Caco-2 (cell line): ENCODE measurements at regions not wholly inside any gene's neighbourhood (a gene's known extent, or its start where the extent isn't known, plus 50 kb on each side); places are given as distances from the start of the nearest gene placed in this dataset.
"Not testable (repeated sequence)": the region's sequence is repeated elsewhere in the genome, so short reads cannot be mapped to it uniquely, and the experiment has no call there.

ENCODE experiments used
- BruUV-seq: library from RNA; stranded (reverse); fragments of 400-500 nt; replicated peaks from 2 replicates; lab custom pipeline; 2021; lab: Mats Ljungman, UMichigan
- CTCF ChIA-PET: fragments of 300-600 bp; sonication (Branson Sonifier 250); formaldehyde crosslinking; loops from one replicate; lab custom pipeline; 2022; ENCODE audit warnings: antibody characterized with exemption; lab: Charles Lee
- POLR2A ChIA-PET: fragments of 300-600 bp; sonication (Branson Sonifier 250); formaldehyde crosslinking; loops from one replicate; lab custom pipeline; 2022; ENCODE audit warnings: antibody characterized with exemption; lab: Charles Lee
- DNase-seq, 2 experiments: peaks; one replicate each; pipeline versions ENCODE4 v3.0.0 to v3.0.0-alpha.2; 2020 to 2022
- H3K27me3 ChIP-seq: replicated peaks from 2 replicates; pipeline ENCODE4 v1.6.0; 2011; ENCODE audit warnings: low read length; ENCODE audit not compliant: control insufficient read depth, insufficient read depth
- H3K36me3 ChIP-seq: 2 replicates; pipeline ENCODE4 v1.5.1; 2011; ENCODE audit warnings: low read length; ENCODE audit not compliant: control insufficient read depth, insufficient read depth
- H3K4me1 ChIP-seq: fragments of 250-450 bp; sonication (Bioruptor Pico); 2 replicates; pipeline ENCODE4 v1.5.1; 2020; ENCODE audit warnings: mild to moderate bottlenecking
- H3K4me3 ChIP-seq: 2 replicates; pipeline ENCODE4 v1.5.1; 2011; ENCODE audit warnings: low read depth, mild to moderate bottlenecking, control low read depth, low read length
- H3K9me3 ChIP-seq: fragments of 250-450 bp; sonication (Bioruptor Pico); 2 replicates; pipeline ENCODE4 v1.5.1; 2020; ENCODE audit warnings: mild to moderate bottlenecking, moderate library complexity
- H3K27ac Mint-ChIP-seq: one replicate; pipeline ENCODE4 v1.8.0; 2022; ENCODE audit warnings: mixed read lengths; ENCODE audit not compliant: unreplicated experiment
- H3K27me3 Mint-ChIP-seq: one replicate; pipeline ENCODE4 v1.8.0; 2022; ENCODE audit warnings: mixed read lengths; ENCODE audit not compliant: insufficient read depth, unreplicated experiment
- H3K36me3 Mint-ChIP-seq: one replicate; pipeline ENCODE4 v1.8.0; 2022; ENCODE audit warnings: mild to moderate bottlenecking, mixed read lengths; ENCODE audit not compliant: insufficient read depth, unreplicated experiment
- H3K4me1 Mint-ChIP-seq: one replicate; pipeline ENCODE4 v1.8.0; 2022; ENCODE audit warnings: low read depth, mixed read lengths; ENCODE audit not compliant: unreplicated experiment
- H3K4me3 Mint-ChIP-seq: one replicate; pipeline ENCODE4 v1.8.0; 2022; ENCODE audit warnings: mild to moderate bottlenecking, moderate library complexity, mixed read lengths; ENCODE audit not compliant: unreplicated experiment
- H3K9me3 Mint-ChIP-seq: one replicate; pipeline ENCODE4 v1.8.0; 2022; ENCODE audit warnings: mixed read lengths; ENCODE audit not compliant: unreplicated experiment
- CTCF ChIP-seq, 2 experiments: fragments of 200-600 bp in 1 of 2; IDR thresholded peaks; 1 replicate in 1 of 2; 2 replicates in 1 of 2; pipeline versions ENCODE4 v1.5.1 to v1.8.0; 2011 to 2022; ENCODE audit warnings: antibody characterized with exemption in 1 of 2, control low read depth in 1 of 2, inconsistent platforms in 1 of 2, low read depth in 1 of 2, low read length in 1 of 2, mild to moderate bottlenecking in 1 of 2, moderate library complexity in 1 of 2; ENCODE audit not compliant: insufficient read depth in 1 of 2, severe bottlenecking in 1 of 2, unreplicated experiment in 1 of 2
- intact Hi-C: fragments of 100-400 bp; cut with micrococcal nuclease; formaldehyde crosslinking; loops from one replicate; pipeline ENCODE4 v1.10.0; 2022; ENCODE audit not compliant: unreplicated experiment

GRCh38 chr2:13667415-13667757 is 950.6 kb downstream of the TRIB2 start:
- no peak overlapping the region for H3K4me3 Mint-ChIP-seq
- ChIA-PET POLR2A (no interaction called here), CTCF (no interaction called here)
- Histone ChIP-seq H3K9me3 (no peaks in the 10 kb centered on the region), H3K4me1 (no peaks in the 10 kb centered on the region), H3K27me3 (no peaks in the 10 kb centered on the region), H3K36me3 (no peaks in the 10 kb centered on the region), H3K4me3 (no peak overlapping the region)
- no peak for TF ChIP-seq CTCF (IDR thresholded peaks at IDR 0.05; ENCODE audit: insufficient read depth in 1 of 2, low read depth in 1 of 2, low read length in 1 of 2, severe bottlenecking in 1 of 2, unreplicated experiment in 1 of 2)
- no peak for DNase-seq
- no peak overlapping the region for H3K27ac Mint-ChIP-seq
- no peaks in the 10 kb centered on the region for H3K9me3 Mint-ChIP-seq
- H3K27me3 Mint-ChIP-seq, result no peaks in the 10 kb centered on the region
- intact Hi-C loops, result no loop called here
- H3K36me3 Mint-ChIP-seq, result no peaks in the 10 kb centered on the region
- no peaks in the 10 kb centered on the region for H3K4me1 Mint-ChIP-seq
- no TSS peak for BruUV-seq

GRCh38 chr2:13669607-13670006 is 952.9 kb downstream of the TRIB2 start:
- H3K36me3 ChIP-seq, result no peaks in the 10 kb centered on the region
- Mint-ChIP-seq H3K27ac (no peak overlapping the region), H3K4me3 (no peak overlapping the region), H3K27me3 (no peaks in the 10 kb centered on the region), H3K4me1 (no peaks in the 10 kb centered on the region), H3K36me3 (no peaks in the 10 kb centered on the region), H3K9me3 (no peaks in the 10 kb centered on the region)
- H3K4me1 ChIP-seq, result no peaks in the 10 kb centered on the region
- no peak overlapping the region for H3K4me3 ChIP-seq
- BruUV-seq, result no TSS peak
- DNase-seq, result no peak
- no peaks in the 10 kb centered on the region for H3K27me3 ChIP-seq
- intact Hi-C loops, result no loop called here
- ChIA-PET CTCF (no interaction called here), POLR2A (no interaction called here)
- TF ChIP-seq CTCF (IDR thresholded peaks at IDR 0.05; ENCODE audit: insufficient read depth in 1 of 2, low read depth in 1 of 2, low read length in 1 of 2, severe bottlenecking in 1 of 2, unreplicated experiment in 1 of 2), result no peak
- H3K9me3 ChIP-seq, result no peaks in the 10 kb centered on the region

GRCh38 chr2:13673821-13674220 is 957.1 kb downstream of the TRIB2 start:
- H3K27ac Mint-ChIP-seq, BruUV-seq, H3K9me3 ChIP-seq, CTCF ChIA-PET, POLR2A ChIA-PET, H3K36me3 ChIP-seq, H3K4me1 Mint-ChIP-seq, H3K4me1 ChIP-seq, H3K36me3 Mint-ChIP-seq, DNase-seq, H3K27me3 ChIP-seq, H3K27me3 Mint-ChIP-seq, intact Hi-C loops, H3K4me3 ChIP-seq, H3K4me3 Mint-ChIP-seq: not testable (repeated sequence)
- peaks cover 11% of the 10 kb centered on the region for H3K9me3 Mint-ChIP-seq

- no peaks in the 10 kb centered on the region for H3K27me3 Mint-ChIP-seq
- no peaks in the 10 kb centered on the region for H3K4me1 Mint-ChIP-seq
These were observed 956.2 kb upstream of the LRATD1 start for GRCh38 chr2:13676269-13676668.

More at GRCh38 chr2:13676269-13676668, 956.2 kb upstream of the LRATD1 start:
- no peaks in the 10 kb centered on the region for H3K27me3 ChIP-seq
- no peaks in the 10 kb centered on the region for H3K36me3 Mint-ChIP-seq
- POLR2A ChIA-PET, result no interaction called here
- no peak overlapping the region for H3K27ac Mint-ChIP-seq
- CTCF ChIA-PET, result no interaction called here
- no peaks in the 10 kb centered on the region for H3K36me3 ChIP-seq
- BruUV-seq, result no TSS peak
- H3K9me3 Mint-ChIP-seq, result peaks cover 11% of the 10 kb centered on the region
- no peak for TF ChIP-seq CTCF (IDR thresholded peaks at IDR 0.05; ENCODE audit: insufficient read depth in 1 of 2, low read depth in 1 of 2, low read length in 1 of 2, severe bottlenecking in 1 of 2, unreplicated experiment in 1 of 2)
- intact Hi-C loops, result no loop called here
- DNase-seq, result no peak
- H3K9me3 ChIP-seq, result no peaks in the 10 kb centered on the region
- H3K4me3 ChIP-seq, result no peak overlapping the region
- no peaks in the 10 kb centered on the region for H3K4me1 ChIP-seq
- no peak overlapping the region for H3K4me3 Mint-ChIP-seq
